SK-N-SH treated with all-trans-retinoic acid at 6 μM for 48 hours (cell line): ENCODE measurements at regions not wholly inside any gene's neighbourhood (a gene's known extent, or its start where the extent isn't known, plus 50 kb on each side); places are given as distances from the start of the nearest gene placed in this dataset.

Experiments used
- ATAC-seq: fragments of 200-7000 bp; cut with Tn5 transposase; 3 replicates; pipeline ENCODE4 v1.9.1; 2020; ENCODE audit warnings: mild to moderate bottlenecking, moderate library complexity
- ARNTL ChIP-seq: fragments of 450-650 bp; formaldehyde crosslinking; IDR thresholded peaks from 2 replicates; pipeline ENCODE4 v1.5.0; 2020; ENCODE audit warnings: low read depth, mild to moderate bottlenecking, moderate library complexity, borderline replicate concordance
- CSDC2 ChIP-seq: fragments of 250-450 bp; sonication (Bioruptor Pico); IDR thresholded peaks from 2 replicates; pipeline ENCODE4 v1.5.0; 2020; ENCODE audit warnings: mild to moderate bottlenecking, moderate library complexity
- ESRRG ChIP-seq: fragments of 250-450 bp; sonication (Bioruptor Pico); IDR thresholded peaks from 2 replicates; pipeline ENCODE4 v1.6.1; 2021; ENCODE audit warnings: mild to moderate bottlenecking
- ISL1 ChIP-seq: fragments of 250-450 bp; sonication (Bioruptor Pico); IDR thresholded peaks from 2 replicates; pipeline ENCODE4 v2.1.2; 2022; ENCODE audit warnings: mild to moderate bottlenecking, moderate library complexity
- OSR1 ChIP-seq: fragments of 250-450 bp; sonication (Bioruptor Pico); IDR thresholded peaks from 2 replicates; pipeline ENCODE4 v1.8.0; 2022; ENCODE audit warnings: moderate library complexity, mild to moderate bottlenecking, inconsistent platforms
- PPARA ChIP-seq: fragments of 250-450 bp; sonication (Bioruptor Pico); IDR thresholded peaks from 2 replicates; pipeline ENCODE4 v1.5.0; 2020; ENCODE audit warnings: mild to moderate bottlenecking, borderline replicate concordance
- SNAI2 ChIP-seq: fragments of 250-450 bp; sonication (Bioruptor Pico); IDR thresholded peaks from 2 replicates; pipeline ENCODE4 v1.5.0; 2020; ENCODE audit warnings: mild to moderate bottlenecking, moderate library complexity
- TCF4 ChIP-seq: fragments of 250-450 bp; sonication (Bioruptor Pico); IDR thresholded peaks from 2 replicates; pipeline ENCODE4 v1.8.0; 2021; ENCODE audit warnings: mild to moderate bottlenecking, moderate library complexity, borderline replicate concordance
- TOX ChIP-seq: fragments of 250-450 bp; sonication (Bioruptor Pico); IDR thresholded peaks from 2 replicates; pipeline ENCODE4 v1.8.0; 2021; ENCODE audit warnings: mild to moderate bottlenecking, moderate library complexity, borderline replicate concordance
- ZC3H10 ChIP-seq: fragments of 250-450 bp; sonication (Bioruptor Pico); IDR thresholded peaks from 2 replicates; pipeline ENCODE4 v1.5.1; 2021; ENCODE audit warnings: mild to moderate bottlenecking, moderate library complexity
- ZNF565 ChIP-seq: fragments of 450-650 bp; formaldehyde crosslinking; conservative IDR thresholded peaks from 2 replicates; pipeline ENCODE4 v1.5.0; 2020; ENCODE audit warnings: low read depth, mild to moderate bottlenecking, moderate library complexity
- ZNF70 ChIP-seq: fragments of 450-650 bp; formaldehyde crosslinking; IDR thresholded peaks from 2 replicates; pipeline ENCODE4 v1.5.0; 2020; ENCODE audit warnings: mild to moderate bottlenecking, moderate library complexity
- ZNF8 ChIP-seq: fragments of 450-650 bp; formaldehyde crosslinking; IDR thresholded peaks from 2 replicates; pipeline ENCODE4 v1.5.0; 2020; ENCODE audit warnings: mild to moderate bottlenecking, moderate library complexity
- TF ChIP-seq, protein P1 (sequence below): fragments of 250-450 bp; sonication (Bioruptor Pico); IDR thresholded peaks from 2 replicates; pipeline ENCODE4 v1.5.0; 2020; ENCODE audit warnings: mild to moderate bottlenecking, moderate library complexity
- TF ChIP-seq, protein P2 (sequence below): fragments of 250-450 bp; sonication (Bioruptor Pico); IDR thresholded peaks from 2 replicates; pipeline ENCODE4 v1.8.0; 2020; ENCODE audit warnings: mild to moderate bottlenecking, moderate library complexity, borderline replicate concordance
- TF ChIP-seq, protein P3 (sequence below): fragments of 250-450 bp; sonication (Bioruptor Pico); IDR thresholded peaks from 2 replicates; pipeline ENCODE4 v1.5.1; 2020; ENCODE audit warnings: low read depth, mild to moderate bottlenecking, moderate library complexity
- TF ChIP-seq, protein P4 (sequence below): fragments of 250-450 bp; sonication (Bioruptor Pico); IDR thresholded peaks from 2 replicates; pipeline ENCODE4 v1.8.0; 2021; ENCODE audit warnings: low read depth, mild to moderate bottlenecking, moderate library complexity, borderline replicate concordance
- TF ChIP-seq, protein P5 (sequence below): fragments of 250-450 bp; sonication (Bioruptor Pico); IDR thresholded peaks from 2 replicates; pipeline ENCODE4 v1.5.1; 2021; ENCODE audit warnings: mild to moderate bottlenecking, moderate library complexity

DNA sequence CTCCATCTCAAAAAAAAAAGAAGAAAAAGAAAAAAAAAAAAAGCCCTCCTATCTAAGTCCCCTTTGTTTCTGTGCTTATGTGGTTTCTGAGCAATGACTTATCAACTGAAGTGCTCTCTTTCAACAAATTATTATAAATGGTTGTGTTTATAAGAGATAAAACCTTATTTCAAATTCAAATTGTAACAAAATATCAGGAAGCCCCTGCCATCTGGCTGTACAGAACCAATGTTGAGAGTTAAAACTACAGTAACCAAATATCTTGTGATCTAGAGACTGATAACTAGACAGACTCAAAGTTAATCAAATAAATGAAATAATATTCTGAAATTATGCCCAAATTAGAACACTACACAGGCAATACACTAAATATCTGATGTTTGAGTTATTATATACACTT lies 143.0 kb upstream of the CPNE8 start:
- no peak for ATAC-seq
- TF ChIP-seq TCF4 (peak; percentile 90), ZNF70 (no peak), ISL1 (CRISPR knock-in tag) (peak; percentile 77)
- TF ChIP-seq, protein P1, sequence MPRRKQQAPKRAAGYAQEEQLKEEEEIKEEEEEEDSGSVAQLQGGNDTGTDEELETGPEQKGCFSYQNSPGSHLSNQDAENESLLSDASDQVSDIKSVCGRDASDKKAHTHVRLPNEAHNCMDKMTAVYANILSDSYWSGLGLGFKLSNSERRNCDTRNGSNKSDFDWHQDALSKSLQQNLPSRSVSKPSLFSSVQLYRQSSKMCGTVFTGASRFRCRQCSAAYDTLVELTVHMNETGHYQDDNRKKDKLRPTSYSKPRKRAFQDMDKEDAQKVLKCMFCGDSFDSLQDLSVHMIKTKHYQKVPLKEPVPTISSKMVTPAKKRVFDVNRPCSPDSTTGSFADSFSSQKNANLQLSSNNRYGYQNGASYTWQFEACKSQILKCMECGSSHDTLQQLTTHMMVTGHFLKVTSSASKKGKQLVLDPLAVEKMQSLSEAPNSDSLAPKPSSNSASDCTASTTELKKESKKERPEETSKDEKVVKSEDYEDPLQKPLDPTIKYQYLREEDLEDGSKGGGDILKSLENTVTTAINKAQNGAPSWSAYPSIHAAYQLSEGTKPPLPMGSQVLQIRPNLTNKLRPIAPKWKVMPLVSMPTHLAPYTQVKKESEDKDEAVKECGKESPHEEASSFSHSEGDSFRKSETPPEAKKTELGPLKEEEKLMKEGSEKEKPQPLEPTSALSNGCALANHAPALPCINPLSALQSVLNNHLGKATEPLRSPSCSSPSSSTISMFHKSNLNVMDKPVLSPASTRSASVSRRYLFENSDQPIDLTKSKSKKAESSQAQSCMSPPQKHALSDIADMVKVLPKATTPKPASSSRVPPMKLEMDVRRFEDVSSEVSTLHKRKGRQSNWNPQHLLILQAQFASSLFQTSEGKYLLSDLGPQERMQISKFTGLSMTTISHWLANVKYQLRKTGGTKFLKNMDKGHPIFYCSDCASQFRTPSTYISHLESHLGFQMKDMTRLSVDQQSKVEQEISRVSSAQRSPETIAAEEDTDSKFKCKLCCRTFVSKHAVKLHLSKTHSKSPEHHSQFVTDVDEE (CRISPR knock-in tag), result peak; percentile 58; the same call in 1 of the 2 replicates
- TF ChIP-seq, protein P2, sequence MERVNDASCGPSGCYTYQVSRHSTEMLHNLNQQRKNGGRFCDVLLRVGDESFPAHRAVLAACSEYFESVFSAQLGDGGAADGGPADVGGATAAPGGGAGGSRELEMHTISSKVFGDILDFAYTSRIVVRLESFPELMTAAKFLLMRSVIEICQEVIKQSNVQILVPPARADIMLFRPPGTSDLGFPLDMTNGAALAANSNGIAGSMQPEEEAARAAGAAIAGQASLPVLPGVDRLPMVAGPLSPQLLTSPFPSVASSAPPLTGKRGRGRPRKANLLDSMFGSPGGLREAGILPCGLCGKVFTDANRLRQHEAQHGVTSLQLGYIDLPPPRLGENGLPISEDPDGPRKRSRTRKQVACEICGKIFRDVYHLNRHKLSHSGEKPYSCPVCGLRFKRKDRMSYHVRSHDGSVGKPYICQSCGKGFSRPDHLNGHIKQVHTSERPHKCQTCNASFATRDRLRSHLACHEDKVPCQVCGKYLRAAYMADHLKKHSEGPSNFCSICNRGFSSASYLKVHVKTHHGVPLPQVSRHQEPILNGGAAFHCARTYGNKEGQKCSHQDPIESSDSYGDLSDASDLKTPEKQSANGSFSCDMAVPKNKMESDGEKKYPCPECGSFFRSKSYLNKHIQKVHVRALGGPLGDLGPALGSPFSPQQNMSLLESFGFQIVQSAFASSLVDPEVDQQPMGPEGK (CRISPR knock-in tag), result no peak

DNA sequence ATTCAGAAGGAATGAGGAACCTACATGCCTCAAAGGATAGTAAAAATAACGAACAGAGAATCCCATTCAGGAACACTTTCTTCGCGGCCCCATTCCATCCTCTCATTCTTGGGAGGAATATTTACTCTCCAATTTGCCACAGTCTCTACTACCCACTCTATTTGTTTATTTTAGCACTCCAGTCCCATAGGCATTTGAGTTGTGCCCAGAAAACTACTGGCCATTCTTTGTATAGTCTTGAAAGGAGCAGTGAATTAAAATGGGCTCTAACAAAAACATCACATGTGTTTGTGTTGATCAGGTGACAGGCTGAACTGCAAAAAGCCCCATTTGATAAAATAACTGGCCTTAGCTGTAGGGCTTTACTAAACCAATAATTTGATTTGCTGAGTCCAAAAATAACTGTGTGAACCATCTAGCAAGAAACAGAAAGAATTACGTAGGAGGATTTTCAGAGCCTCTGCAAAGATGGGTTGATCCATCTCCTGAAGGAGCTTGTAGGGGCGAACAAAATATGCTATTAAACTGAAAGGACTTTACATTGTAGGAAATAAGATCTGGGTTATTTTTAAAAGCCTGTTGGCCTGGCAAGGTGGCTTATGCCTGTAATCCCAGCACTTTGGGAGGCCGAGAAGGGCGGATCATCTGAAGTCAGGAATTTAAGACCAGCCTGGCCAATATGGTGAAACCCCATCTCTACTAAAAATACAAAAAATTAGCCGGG lies 142.3 kb upstream of the CPNE8 start:
- TF ChIP-seq SNAI2 (CRISPR knock-in tag) (no peak), OSR1 (CRISPR knock-in tag) (no peak), ZNF8 (CRISPR knock-in tag) (no peak), PPARA (CRISPR knock-in tag) (no peak), ZC3H10 (CRISPR knock-in tag) (no peak), CSDC2 (no peak), ZNF70 (no peak), TOX (CRISPR knock-in tag) (no peak), TCF4 (no peak), ESRRG (CRISPR knock-in tag) (no peak), ZNF565 (CRISPR knock-in tag) (no peak), ARNTL (CRISPR knock-in tag) (no peak)
- TF ChIP-seq, protein P3, sequence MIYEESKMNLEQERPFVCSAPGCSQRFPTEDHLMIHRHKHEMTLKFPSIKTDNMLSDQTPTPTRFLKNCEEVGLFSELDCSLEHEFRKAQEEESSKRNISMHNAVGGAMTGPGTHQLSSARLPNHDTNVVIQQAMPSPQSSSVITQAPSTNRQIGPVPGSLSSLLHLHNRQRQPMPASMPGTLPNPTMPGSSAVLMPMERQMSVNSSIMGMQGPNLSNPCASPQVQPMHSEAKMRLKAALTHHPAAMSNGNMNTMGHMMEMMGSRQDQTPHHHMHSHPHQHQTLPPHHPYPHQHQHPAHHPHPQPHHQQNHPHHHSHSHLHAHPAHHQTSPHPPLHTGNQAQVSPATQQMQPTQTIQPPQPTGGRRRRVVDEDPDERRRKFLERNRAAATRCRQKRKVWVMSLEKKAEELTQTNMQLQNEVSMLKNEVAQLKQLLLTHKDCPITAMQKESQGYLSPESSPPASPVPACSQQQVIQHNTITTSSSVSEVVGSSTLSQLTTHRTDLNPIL, result no peak
- TF ChIP-seq, protein P1 (CRISPR knock-in tag), result no peak
- TF ChIP-seq, protein P2 (CRISPR knock-in tag), result no peak
- TF ChIP-seq, protein P4, sequence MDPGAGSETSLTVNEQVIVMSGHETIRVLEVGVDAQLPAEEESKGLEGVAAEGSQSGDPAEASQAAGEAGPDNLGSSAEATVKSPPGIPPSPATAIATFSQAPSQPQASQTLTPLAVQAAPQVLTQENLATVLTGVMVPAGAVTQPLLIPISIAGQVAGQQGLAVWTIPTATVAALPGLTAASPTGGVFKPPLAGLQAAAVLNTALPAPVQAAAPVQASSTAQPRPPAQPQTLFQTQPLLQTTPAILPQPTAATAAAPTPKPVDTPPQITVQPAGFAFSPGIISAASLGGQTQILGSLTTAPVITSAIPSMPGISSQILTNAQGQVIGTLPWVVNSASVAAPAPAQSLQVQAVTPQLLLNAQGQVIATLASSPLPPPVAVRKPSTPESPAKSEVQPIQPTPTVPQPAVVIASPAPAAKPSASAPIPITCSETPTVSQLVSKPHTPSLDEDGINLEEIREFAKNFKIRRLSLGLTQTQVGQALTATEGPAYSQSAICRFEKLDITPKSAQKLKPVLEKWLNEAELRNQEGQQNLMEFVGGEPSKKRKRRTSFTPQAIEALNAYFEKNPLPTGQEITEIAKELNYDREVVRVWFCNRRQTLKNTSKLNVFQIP (CRISPR knock-in tag), result no peak
- TF ChIP-seq, protein P5, sequence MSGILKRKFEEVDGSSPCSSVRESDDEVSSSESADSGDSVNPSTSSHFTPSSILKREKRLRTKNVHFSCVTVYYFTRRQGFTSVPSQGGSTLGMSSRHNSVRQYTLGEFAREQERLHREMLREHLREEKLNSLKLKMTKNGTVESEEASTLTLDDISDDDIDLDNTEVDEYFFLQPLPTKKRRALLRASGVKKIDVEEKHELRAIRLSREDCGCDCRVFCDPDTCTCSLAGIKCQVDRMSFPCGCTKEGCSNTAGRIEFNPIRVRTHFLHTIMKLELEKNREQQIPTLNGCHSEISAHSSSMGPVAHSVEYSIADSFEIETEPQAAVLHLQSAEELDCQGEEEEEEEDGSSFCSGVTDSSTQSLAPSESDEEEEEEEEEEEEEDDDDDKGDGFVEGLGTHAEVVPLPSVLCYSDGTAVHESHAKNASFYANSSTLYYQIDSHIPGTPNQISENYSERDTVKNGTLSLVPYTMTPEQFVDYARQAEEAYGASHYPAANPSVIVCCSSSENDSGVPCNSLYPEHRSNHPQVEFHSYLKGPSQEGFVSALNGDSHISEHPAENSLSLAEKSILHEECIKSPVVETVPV (CRISPR knock-in tag), result no peak
- ATAC-seq, result no peak
